HG02981 (cell line): ENCODE measurements at regions not wholly inside any gene's neighbourhood (a gene's known extent, or its start where the extent isn't known, plus 50 kb on each side); places are given as distances from the start of the nearest gene placed in this dataset.
"Not testable (repeated sequence)": the region's sequence is repeated elsewhere in the genome, so short reads cannot be mapped to it uniquely, and the experiment has no call there.

Experiments
- ATAC-seq: cut with Tn5 transposase; IDR thresholded peaks from one replicate; pipeline ENCODE4 v1.9.1; 2021; ENCODE audit warnings: mild to moderate bottlenecking, moderate library complexity; ENCODE audit not compliant: unreplicated experiment

DNA sequence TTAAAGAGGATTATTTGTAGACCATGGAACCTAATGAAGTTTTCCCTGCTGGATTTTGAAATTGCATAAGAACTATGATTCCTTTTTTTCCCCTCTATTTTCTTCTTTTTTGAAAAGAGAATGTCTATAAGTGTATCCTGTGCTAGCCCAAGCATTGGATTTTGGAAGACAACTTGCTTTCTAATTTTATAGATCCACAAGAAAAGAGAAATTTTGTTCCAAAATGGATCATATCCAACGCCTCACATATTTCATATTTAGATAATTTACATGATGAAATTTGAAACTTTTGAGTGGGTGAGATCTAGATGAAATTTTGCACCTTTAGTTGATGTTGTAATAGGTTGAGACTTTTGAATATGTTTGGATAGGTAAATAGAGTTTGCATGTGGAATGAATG lies 978.7 kb downstream of the MRPL39 start:
- no peak for ATAC-seq

DNA sequence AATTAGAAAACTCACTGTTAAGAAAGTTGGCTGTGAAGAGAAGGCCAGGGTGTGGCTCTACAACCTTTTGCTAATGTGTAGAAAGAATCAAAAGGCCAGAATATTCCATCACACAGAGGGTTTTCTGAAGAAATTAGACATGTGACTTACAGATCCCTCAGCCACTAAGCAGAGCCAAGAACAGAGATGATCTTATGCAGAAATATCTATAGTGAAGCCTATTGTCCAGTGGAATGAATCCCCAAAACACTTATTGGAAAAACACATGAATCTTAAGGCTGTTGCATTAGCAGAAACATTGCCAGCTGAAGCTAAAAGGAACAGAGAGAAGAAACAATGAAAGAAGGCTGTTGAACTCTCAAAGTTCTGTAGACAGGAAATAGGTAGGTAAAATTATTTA lies 979.2 kb downstream of the MRPL39 start:
- ATAC-seq: no peak

DNA sequence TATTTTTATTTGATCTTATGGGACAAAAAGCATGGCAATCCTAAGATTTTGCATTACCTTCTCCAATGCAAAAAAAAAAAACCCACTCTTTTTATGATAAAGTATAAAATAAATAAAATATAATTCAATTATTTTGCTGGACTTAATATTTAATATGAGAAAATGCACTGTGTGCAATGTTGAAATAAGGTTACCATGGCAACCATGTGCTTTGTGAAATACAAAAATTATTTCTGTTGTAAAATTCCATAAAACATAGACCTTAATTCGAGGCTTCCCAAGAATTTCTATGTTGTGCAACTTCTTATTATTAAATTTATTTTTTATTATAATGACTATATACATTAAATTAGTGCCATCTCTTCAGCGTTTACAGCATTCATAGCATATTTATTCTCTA lies 989.5 kb downstream of the MRPL39 start:
- ATAC-seq: no peak

DNA sequence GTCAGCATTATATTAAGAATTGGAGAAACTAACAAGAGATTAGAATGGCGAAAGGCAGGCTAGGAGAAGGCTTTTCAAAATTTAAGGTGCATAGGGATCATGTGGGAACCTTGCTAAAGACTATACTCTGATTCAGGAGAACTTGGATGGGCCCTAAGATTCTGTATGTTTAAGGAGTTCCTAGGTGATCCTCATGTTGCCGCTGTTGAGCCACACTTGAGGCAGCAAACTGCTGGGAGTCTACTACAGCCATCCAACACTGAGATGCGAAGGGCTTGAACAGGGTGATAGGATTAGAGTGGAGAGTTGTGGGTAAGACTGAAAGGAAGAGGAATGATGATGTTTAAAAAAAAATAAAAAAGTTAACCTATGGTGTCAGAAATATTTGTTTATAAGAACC lies 1013.2 kb downstream of the MRPL39 start:
- ATAC-seq: no peak

DNA sequence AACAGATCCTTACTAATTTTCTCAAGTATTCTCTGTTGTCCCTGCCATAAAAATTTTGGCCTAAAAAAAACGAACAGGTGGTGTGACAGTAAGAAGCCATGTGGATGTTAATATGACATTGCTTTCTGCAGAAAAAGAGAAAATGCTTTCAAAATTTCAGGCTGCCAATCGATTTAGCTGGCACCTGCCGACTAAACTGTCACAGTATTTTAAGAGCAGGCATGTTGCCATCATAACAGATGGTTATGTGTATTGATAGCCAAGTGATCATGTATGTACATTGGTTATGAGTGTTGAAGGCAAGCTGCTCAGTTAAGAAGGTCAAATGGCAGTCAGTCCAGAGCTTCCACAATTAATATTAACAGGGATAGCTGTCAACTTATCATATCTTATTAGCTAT lies 1017.0 kb downstream of the MRPL39 start:
- ATAC-seq: no peak

DNA sequence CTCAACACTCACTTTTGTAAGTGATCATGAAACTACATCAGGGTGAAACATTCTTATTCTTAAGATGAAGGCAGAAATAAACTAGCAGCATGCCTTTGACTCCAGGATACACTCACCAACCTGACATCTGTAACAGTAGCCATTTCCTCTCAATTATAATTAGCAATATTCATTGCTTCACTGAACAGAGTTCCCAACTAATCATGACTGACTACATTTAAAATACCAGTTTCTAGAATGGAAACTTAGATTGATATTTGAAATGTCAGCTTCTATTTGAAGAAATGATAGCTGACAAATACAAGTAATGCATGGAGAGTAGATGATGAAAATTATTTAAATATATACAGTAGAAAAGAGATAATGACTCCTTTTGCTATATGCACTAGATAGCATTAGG lies 1023.8 kb downstream of the MRPL39 start:
- ATAC-seq: no peak

DNA sequence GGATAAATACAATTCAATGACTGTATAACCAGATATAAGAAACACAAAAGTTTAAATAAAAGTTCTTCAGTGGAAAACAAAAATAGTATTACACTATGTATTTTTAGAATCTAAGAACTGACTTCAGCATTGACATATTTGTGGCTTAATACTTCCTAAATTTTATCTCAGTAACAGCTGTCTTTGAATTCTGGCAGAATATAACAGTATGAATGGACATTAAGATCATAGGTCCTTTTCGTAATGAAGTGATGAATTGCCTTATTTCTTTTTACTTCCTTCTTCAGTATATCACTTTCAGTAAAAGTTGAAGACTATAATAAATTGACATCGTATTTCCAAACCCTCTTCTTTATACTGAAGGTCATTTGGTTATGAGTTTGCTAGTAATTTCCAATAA lies 1030.0 kb downstream of the MRPL39 start:
- no peak for ATAC-seq

DNA sequence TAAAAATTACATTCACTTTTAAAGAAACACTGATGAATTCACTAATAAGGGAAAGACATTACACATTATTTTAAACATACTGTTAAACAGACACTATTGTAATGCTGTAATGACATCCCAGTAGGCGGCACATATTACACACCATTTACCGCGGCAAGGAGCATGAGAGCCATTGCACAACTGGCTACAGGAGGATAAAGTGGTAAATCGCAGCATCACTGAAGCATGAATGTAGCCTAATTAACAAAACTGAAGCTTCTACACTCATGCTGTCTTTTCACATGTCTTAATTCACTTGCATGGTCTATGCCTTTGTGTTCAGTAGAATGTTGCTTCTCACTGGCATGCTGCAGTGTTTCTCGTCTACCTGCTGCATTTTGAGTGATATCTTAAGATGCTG lies 1046.0 kb downstream of the MRPL39 start:
- no peak for ATAC-seq

DNA sequence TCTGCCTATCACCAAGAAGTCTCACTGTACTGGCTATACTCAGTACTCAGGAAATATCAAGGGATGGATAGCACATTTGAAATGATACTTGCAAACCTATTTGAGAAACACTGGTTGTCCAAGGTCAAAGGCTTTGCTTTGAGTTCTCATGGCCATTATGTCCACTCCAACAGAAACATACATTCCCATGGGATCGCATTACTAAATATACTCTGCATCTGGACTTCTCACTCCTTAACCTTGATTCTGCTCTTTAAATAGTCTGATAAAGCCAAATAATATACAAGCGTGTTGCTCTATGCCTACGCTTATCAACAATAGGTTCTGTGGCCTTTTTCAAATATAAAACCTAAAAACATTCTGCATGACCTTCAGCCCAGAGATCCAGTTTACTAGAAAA lies 1054.8 kb downstream of the MRPL39 start:
- no peak for ATAC-seq

DNA sequence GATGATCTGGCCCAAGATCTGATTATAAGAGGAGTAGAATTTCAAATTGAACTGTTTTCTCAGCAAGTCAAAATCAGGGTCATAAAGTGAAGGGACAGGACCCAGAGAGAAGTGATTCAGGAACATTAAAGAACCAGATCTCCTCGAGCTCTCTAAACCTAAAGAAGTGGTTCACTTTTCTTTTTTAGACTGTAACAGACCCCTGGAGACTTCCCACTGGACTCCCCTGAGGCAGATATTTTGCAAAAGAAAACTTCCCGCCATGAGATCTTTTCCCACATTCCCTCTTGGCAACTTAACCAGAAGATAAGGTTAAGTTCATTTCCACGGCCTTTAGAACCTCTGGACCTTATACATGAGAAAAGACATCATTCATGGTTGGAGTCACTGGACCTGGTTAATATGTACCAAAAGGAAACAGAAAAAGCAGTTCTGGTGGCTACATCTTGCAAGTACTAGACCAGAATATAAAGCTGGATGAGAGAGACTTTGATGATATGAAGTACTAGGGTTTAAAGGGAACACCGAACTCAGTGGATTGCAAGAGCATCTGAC lies 1061.4 kb downstream of the MRPL39 start:
- no peak for ATAC-seq

DNA sequence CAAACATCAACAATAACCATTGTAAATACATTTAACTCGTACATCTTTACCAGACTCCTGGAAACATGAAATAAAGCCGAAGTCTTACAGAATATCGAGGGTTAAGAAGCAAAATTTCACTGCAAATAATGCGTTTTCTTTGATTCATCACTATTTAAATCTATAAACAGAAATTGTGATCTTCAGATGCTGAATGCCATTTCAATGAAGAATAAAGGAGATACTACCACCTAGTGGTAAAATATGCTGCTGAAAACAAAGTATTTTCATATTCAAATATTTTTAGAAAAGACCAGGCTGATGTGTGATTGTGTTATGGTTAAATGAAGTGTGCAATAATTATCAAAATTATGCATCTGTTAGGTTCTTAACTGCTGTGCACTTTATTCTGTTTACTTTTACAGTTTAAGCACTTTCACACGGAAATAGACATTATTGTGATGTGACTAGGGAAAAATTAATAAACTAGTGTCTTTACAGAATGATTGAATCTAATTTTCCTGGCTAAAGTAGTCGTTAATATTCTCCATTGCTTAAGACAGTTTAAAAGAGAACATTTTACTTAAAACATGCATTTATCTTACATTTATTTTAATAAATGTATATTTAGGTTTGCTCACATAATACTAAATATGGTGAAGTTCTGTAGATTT lies 1093.1 kb downstream of the MRPL39 start:
- ATAC-seq: no peak

DNA sequence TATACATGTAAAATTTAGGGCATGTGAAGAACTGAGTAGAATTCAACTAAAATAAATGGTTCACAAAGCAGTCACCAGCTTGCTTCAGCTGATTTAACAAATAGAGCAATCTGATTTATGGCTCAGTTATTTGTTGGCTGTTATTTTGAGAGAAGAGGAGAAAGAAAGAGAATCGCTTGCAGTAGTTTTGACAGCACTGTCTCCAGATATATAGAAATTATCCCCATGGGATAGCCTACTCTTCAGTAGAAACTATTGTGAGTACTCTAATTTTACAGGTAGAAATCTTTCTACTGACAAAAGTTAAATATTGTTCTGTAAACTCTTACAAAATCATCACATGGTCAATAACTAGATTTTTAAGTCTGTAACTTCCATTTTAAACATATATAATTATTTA lies 1098.2 kb downstream of the MRPL39 start:
- no peak for ATAC-seq

DNA sequence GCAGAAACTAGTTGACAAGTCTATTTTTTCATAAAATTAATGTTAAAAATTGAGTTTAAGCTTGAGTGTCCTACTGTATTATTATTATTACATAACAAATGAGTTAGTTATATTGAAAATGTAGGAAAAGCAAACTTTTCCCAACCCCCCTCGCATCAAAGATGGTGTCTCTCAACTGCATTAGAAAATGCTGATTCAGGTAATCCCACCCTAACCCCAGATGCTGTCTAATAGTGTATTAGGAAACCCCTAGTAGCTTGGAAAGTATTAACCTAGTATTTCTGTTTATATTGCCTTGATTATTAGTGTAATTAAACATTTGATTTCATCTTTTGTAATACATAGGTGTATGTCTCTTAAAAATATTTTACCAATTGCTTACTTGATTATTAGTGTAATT lies 1120.3 kb downstream of the MRPL39 start:
- ATAC-seq: no peak

DNA sequence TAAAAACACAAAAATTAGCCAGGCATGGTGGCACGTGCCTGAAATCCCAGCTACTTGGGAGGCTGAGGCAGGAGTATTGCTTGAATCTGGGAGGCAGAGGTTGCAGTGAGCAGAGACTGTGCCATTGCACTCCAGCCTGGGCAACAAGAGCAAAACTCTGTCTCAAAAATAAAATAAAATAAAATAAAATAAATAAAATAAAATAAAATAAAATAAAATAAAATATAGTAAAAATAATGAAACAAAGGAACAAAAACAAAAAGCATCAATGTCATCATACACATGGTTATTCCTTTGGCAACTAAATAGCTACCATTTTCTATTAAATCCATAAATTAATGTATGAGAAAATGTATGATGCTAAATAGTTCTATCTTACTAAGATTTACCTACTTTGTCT lies 1123.9 kb downstream of the MRPL39 start:
- not testable (repeated sequence) for ATAC-seq

DNA sequence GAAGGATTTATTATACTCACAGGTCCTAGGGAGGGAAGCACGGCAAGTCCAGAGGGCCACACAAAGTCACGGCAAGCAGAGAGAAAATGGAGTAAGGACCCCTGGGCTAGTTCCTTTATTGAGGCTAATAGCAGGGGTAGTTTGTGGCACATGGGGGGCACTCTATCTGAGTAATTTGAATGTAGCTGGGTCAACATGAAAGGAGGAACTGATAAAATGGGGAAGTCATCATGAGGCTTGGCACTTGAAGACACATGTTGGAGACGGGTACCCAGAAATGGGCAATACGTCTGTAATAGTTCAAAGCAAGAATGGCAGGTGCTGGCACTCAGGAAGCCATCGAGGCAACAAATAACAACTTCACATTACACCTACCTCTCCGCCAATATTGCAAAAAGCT lies 1136.4 kb downstream of the MRPL39 start:
- no peak for ATAC-seq

DNA sequence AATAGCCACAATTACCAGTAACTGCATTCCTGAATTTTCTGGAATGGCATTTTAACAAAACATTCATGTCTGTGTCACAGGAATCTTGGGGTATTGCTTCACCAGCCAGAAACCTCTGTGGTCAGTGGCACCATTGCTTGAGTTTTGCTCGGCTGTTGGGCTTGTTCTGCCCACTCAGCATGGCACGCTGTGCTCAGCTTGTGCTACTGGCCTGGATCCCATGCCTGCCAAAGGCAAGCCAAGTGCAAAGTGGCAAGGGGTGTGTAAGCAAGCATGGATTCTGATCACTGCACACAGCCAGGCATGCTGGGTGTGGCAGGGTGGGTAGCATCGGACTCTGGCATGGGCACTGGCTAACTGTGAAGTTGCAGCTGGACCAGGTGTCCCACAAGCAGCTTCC lies 1150.9 kb downstream of the MRPL39 start:
- ATAC-seq: no peak

DNA sequence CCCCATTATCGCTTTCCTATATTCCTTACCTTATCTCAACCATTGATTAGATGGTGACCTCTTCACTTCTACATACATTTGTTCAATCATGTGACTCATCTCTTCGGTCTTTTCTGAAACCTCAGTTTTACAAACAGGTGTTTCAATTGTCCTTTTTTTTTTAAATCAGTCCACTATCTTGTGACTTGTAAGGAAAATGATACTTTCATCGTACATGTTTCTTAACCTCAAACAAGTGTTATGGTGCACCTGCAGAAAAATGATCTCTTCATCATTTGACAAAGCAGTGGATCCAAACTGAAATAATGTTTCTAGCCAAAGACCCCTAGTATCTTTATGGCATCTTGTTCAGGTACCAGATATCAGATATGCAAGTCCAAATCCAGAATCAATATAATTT lies 1157.2 kb downstream of the MRPL39 start:
- no peak for ATAC-seq

DNA sequence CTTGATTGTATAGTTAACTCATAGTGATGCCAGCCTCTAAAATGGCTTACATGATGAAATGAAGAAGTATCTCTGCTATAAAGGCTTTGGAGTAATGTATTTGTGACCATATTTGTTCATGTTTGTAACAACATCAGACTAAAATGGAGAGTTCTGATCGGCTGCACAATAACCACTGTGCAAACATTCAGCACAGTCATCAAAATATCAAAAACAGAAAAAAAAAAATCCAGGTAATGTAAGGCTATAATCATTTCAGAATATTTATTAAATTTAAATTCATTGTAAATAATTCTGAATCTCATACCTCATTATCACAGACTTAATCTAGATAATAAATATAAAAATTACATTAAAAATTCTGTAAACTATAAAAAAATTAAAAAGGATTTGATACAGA lies 1161.8 kb downstream of the MRPL39 start:
- no peak for ATAC-seq

DNA sequence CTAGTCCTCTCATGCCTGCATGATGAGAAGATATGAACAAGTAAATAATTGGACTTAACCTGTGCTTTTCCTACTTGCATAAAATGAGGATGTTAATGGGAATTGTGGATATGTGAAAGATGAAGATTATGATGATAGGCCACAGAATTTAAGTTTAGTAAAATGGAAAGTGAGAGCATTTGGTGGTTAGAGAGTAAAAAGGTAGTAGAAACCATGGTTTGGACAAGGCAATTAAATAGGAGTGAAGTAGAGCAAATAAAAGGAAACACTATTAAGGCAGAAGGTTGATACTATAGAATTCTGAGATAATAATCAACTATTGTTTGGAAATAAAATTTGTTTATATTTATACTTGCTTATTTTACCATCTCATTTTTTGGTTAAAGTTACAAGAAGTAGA lies 1162.5 kb downstream of the MRPL39 start:
- ATAC-seq: no peak

DNA sequence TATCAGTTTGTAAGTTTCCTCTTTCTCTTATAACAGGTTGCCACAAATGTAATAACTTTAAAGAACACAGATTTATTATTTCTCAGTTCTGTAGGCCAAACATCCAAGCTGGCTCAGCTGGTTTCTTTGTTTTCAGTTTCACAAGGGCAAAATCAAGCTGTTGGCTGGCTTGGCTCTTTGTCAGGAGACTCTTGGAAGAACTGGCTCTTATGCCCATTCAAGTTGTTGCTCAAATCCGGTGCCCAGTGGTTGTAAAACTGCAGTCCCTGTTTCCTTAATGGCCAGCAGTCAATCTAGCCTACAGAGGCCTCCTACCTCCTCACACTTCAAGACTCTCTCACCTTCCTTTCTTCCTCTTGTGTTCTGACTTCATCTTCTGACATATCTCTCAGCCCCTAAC lies 1171.0 kb downstream of the MRPL39 start:
- ATAC-seq: no peak

DNA sequence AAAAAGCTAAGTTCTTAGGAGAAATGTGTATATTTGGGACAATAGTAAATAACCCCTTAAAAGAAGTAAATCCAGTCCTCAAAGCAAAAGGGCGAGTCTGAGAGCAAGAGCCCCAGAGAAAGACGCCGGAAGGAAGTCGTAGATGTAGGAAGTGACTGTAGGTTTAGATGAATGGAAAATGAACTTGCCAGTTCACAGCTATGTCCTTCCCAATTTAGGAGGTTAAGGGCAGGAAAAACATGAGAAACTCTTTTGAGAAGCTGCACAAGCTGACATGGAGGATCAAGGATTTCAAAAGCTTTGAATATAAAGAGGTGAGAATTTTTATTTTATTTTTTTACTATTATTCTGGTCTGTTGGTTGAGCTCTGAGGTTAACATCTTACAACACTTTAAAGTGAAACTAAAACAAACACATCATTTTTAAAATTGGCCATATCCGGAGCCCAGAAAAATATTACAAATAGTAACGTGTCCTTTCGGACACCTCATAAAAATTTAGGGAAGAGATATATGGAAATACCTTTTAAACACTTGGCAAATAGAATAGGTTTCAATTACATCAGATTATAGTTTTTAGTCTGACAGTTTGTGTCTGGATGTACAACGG lies 1178.6 kb downstream of the MRPL39 start:
- peak; percentile 90 for ATAC-seq

DNA sequence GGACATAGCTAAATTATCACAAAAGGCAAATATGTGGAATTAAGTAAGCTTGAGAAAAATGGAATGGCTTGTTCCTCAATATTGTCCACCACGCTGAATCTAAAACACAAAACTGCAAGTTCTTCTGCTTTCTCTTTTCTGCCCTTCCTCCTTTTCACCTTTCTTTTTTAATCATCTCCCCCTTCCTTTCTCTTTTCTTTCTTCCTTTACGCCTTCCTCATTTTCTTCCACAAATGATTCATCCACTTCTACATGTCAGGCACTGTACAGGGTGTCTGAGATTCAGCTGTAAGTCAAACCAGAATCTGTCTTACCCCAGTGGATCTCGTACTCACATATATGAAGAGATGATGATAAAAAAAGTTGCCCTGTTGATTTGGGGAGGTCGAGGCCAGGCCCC lies 1182.5 kb downstream of the MRPL39 start:
- no peak for ATAC-seq

DNA sequence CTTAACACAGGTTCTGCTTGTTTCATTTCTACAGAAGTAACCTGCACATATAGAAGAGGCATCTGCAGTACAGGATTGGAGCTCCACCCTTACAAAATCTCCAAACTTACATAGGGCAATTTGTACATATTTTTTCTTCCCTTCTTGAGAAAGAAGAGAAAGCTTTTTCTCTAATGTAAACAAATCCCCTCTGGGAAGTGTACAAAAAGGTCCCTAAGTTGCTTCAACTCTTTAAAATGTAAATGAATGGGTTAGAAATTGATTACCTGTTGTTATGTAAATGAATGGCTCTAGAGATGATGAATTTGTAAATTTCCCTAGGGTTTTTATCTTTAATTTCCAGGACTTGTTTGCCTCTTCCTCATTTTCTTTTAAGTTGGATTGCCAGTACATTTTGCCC lies 1183.7 kb downstream of the MRPL39 start:
- no peak for ATAC-seq
